H9 (cell line): ENCODE measurements at regions not wholly inside any gene's neighbourhood (a gene's known extent, or its start where the extent isn't known, plus 50 kb on each side); places are given as distances from the start of the nearest gene placed in this dataset.

Source experiments
- DNase-seq: peaks from one replicate; pipeline ENCODE4 v3.0.0-alpha.2; 2017
- H2AFZ ChIP-seq: one replicate; pipeline ENCODE4 v1.6.1; 2013; ENCODE audit warnings: mild to moderate bottlenecking, low read length, control low read depth, moderate library complexity
- H2AK5ac ChIP-seq: 2 replicates; pipeline ENCODE4 v1.6.1; 2013; ENCODE audit warnings: low read length, control low read depth, mixed read lengths; ENCODE audit not compliant: insufficient read length
- H2BK120ac ChIP-seq: one replicate; pipeline ENCODE4 v1.6.1; 2013; ENCODE audit warnings: low read depth, mild to moderate bottlenecking, low read length, control low read depth, inconsistent platforms; ENCODE audit not compliant: poor library complexity, severe bottlenecking
- H2BK12ac ChIP-seq: 2 replicates; pipeline ENCODE4 v1.6.1; 2013; ENCODE audit warnings: low read length, control low read depth, mixed read lengths, low read depth; ENCODE audit not compliant: insufficient read length
- H2BK15ac ChIP-seq: 2 replicates; pipeline ENCODE4 v1.6.1; 2013; ENCODE audit warnings: low read depth, low read length, control low read depth
- H2BK20ac ChIP-seq: one replicate; pipeline ENCODE4 v1.6.1; 2013; ENCODE audit warnings: low read depth, mild to moderate bottlenecking, low read length, control low read depth, inconsistent platforms; ENCODE audit not compliant: poor library complexity, severe bottlenecking
- H2BK5ac ChIP-seq: 2 replicates; pipeline ENCODE4 v1.6.1; 2013; ENCODE audit warnings: low read length, control low read depth, mixed read lengths; ENCODE audit not compliant: insufficient read length
- H3K14ac ChIP-seq: 2 replicates; pipeline ENCODE4 v1.6.1; 2013; ENCODE audit warnings: low read length, control low read depth; ENCODE audit not compliant: insufficient read depth
- H3K18ac ChIP-seq: 2 replicates; pipeline ENCODE4 v1.6.1; 2013; ENCODE audit warnings: low read depth, mild to moderate bottlenecking, mixed read lengths, low read length, control low read depth; ENCODE audit not compliant: insufficient read length
- H3K23ac ChIP-seq: 2 replicates; pipeline ENCODE4 v1.6.1; 2013; ENCODE audit warnings: low read length, control low read depth, mixed read lengths, low read depth; ENCODE audit not compliant: insufficient read length
- H3K23me2 ChIP-seq: 2 replicates; pipeline ENCODE4 v1.6.1; 2013; ENCODE audit warnings: low read depth, mild to moderate bottlenecking, mixed read lengths, low read length, control low read depth; ENCODE audit not compliant: insufficient read length, poor library complexity, severe bottlenecking
- H3K27ac ChIP-seq: 2 replicates; pipeline ENCODE4 v1.5.1; 2013; ENCODE audit warnings: low read length, control low read depth, mixed read lengths, low read depth; ENCODE audit not compliant: insufficient read length
- H3K27me3 ChIP-seq: 2 replicates; pipeline ENCODE4 v1.6.1; 2013; ENCODE audit warnings: low read length, control low read depth, inconsistent platforms; ENCODE audit not compliant: insufficient read depth
- H3K4ac ChIP-seq: 2 replicates; pipeline ENCODE4 v1.6.1; 2013; ENCODE audit warnings: low read depth, mild to moderate bottlenecking, control low read depth, inconsistent platforms, low read length, moderate library complexity
- H3K4me1 ChIP-seq: 2 replicates; pipeline ENCODE4 v1.6.1; 2013; ENCODE audit warnings: low read length, control low read depth, inconsistent platforms; ENCODE audit not compliant: insufficient read depth
- H3K4me2 ChIP-seq: 2 replicates; pipeline ENCODE4 v1.6.1; 2013; ENCODE audit warnings: low read length, control low read depth, mixed read lengths; ENCODE audit not compliant: insufficient read length, insufficient read depth
- H3K56ac ChIP-seq: 2 replicates; pipeline ENCODE4 v1.6.1; 2013; ENCODE audit warnings: low read depth, mild to moderate bottlenecking, mixed read lengths, low read length, control low read depth; ENCODE audit not compliant: insufficient read length
- H3K79me1 ChIP-seq: 2 replicates; pipeline ENCODE4 v1.6.1; 2013; ENCODE audit warnings: low read depth, mild to moderate bottlenecking, moderate library complexity, low read length, control low read depth, inconsistent platforms; ENCODE audit not compliant: insufficient read depth, poor library complexity, severe bottlenecking
- H3K79me2 ChIP-seq: 2 replicates; pipeline ENCODE4 v1.6.1; 2013; ENCODE audit warnings: low read length, control low read depth, inconsistent platforms; ENCODE audit not compliant: insufficient read depth
- H3K9ac ChIP-seq: 2 replicates; pipeline ENCODE4 v1.6.1; 2013; ENCODE audit warnings: low read length, control low read depth, mixed read lengths; ENCODE audit not compliant: insufficient read length; ENCODE audit errors: extremely low read depth
- H3K9me3 ChIP-seq: one replicate; pipeline ENCODE4 v1.6.1; 2013; ENCODE audit warnings: low read depth, low read length, inconsistent platforms; ENCODE audit not compliant: control insufficient read depth
- H3T11ph ChIP-seq: one replicate; pipeline ENCODE4 v1.6.1; 2013; ENCODE audit warnings: mild to moderate bottlenecking, low read length, control low read depth, inconsistent platforms
- H4K20me1 ChIP-seq: one replicate; pipeline ENCODE4 v1.6.1; 2013; ENCODE audit not compliant: control insufficient read depth, insufficient read length, insufficient read depth
- H4K5ac ChIP-seq: 2 replicates; pipeline ENCODE4 v1.6.1; 2013; ENCODE audit warnings: low read depth, mild to moderate bottlenecking, mixed read lengths, low read length, control low read depth; ENCODE audit not compliant: insufficient read length
- H4K8ac ChIP-seq: replicated peaks from 2 replicates; pipeline ENCODE4 v1.6.1; 2013; ENCODE audit warnings: low read length, control low read depth, mixed read lengths, low read depth; ENCODE audit not compliant: insufficient read length
- H4K91ac ChIP-seq: 2 replicates; pipeline ENCODE4 v1.6.1; 2013; ENCODE audit warnings: low read depth, mild to moderate bottlenecking, moderate library complexity, mixed read lengths, low read length, control low read depth; ENCODE audit not compliant: insufficient read length
- H3K27ac Mint-ChIP-seq, 3 experiments: 2 replicates in 2 of 3; 3 replicates in 1 of 3; pipeline ENCODE4 v1.8.0; 2020 to 2021; ENCODE audit warnings: mixed read lengths in 3 of 3, mild to moderate bottlenecking in 1 of 3, moderate library complexity in 1 of 3
- H3K27me3 Mint-ChIP-seq: 2 replicates; pipeline ENCODE4 v1.8.0; 2021; ENCODE audit warnings: low read depth, mild to moderate bottlenecking, moderate library complexity, mixed read lengths
- H3K36me3 Mint-ChIP-seq, 3 experiments: 2 replicates in 2 of 3; 3 replicates in 1 of 3; pipeline ENCODE4 v1.8.0; 2020 to 2021; ENCODE audit warnings: low read depth in 3 of 3, mixed read lengths in 3 of 3; ENCODE audit not compliant: insufficient read depth in 1 of 3
- H3K4me1 Mint-ChIP-seq, 2 experiments: 2 replicates each; pipeline ENCODE4 v1.8.0; 2020; ENCODE audit warnings: mixed read lengths in 2 of 2
- H3K4me3 Mint-ChIP-seq, 2 experiments: 2 replicates in 1 of 2; 3 replicates in 1 of 2; pipeline ENCODE4 v1.8.0; 2020 to 2021; ENCODE audit warnings: mild to moderate bottlenecking in 2 of 2, mixed read lengths in 2 of 2, moderate library complexity in 1 of 2
- H3K9me3 Mint-ChIP-seq, 2 experiments: 2 replicates in 1 of 2; 3 replicates in 1 of 2; pipeline ENCODE4 v1.8.0; 2020; ENCODE audit warnings: mild to moderate bottlenecking in 2 of 2, mixed read lengths in 2 of 2, moderate library complexity in 1 of 2
- CTCF ChIP-seq: fragments of 200-600 bp; sonication (generic); conservative IDR thresholded peaks from 3 replicates; pipeline ENCODE4 v1.8.0; 2021; ENCODE audit warnings: antibody characterized with exemption, mild to moderate bottlenecking
- WGBS: extraction: QIAGEN DNeasy Blood & Tissue Kit; methylation state at CpG from one replicate; pipeline ENCODE4 v1.1.7; 2013; ENCODE audit warnings: missing lambda C conversion rate, low lambda C conversion rate, mixed read lengths; ENCODE audit not compliant: insufficient read length; ENCODE audit errors: extremely low coverage; 5-methylcytosine and 5-hydroxymethylcytosine counted together

- no peak overlapping the region for H3K27ac ChIP-seq
- H4K20me1 ChIP-seq: no peaks in the 10 kb centered on the region
- no peaks in the 10 kb centered on the region for H3K9me3 ChIP-seq
- TF ChIP-seq CTCF: no peak
- no peak overlapping the region for H3K27ac Mint-ChIP-seq
- peaks cover 2% of the 10 kb centered on the region; the same call in 1 of the 2 replicates for H3K4me1 ChIP-seq
- H2BK12ac ChIP-seq: no peak overlapping the region
- no peak overlapping the region for H4K91ac ChIP-seq
- WGBS: no CpG with 5 or more reads among the region's 1 CpG
- H3K18ac ChIP-seq: no peak overlapping the region
- no peaks in the 10 kb centered on the region for H3K79me1 ChIP-seq
- H3K14ac ChIP-seq: no peak overlapping the region
- no peak overlapping the region for H2BK5ac ChIP-seq
- no peak overlapping the region for H2BK120ac ChIP-seq
- no peak overlapping the region for H3K4me2 ChIP-seq
- H3K56ac ChIP-seq: no peak overlapping the region
- no peaks in the 10 kb centered on the region for H3K9me3 Mint-ChIP-seq
- no peak overlapping the region for H3T11ph ChIP-seq
- no peak overlapping the region for H4K5ac ChIP-seq
- H3K27me3 Mint-ChIP-seq: no peaks in the 10 kb centered on the region
- DNase-seq: no peak
- no peak overlapping the region for H3K4ac ChIP-seq
- no peaks in the 10 kb centered on the region for H3K27me3 ChIP-seq
- H3K23ac ChIP-seq: no peak overlapping the region
- no peak overlapping the region for H2BK15ac ChIP-seq
- H3K79me2 ChIP-seq: no peaks in the 10 kb centered on the region
- no peaks in the 10 kb centered on the region for H3K36me3 Mint-ChIP-seq
- H3K4me1 Mint-ChIP-seq: no peaks in the 10 kb centered on the region; a peak in 1 of 4 replicates
- no peak overlapping the region for H4K8ac ChIP-seq
- no peak overlapping the region for H2AK5ac ChIP-seq
- no peak overlapping the region for H3K9ac ChIP-seq
- H3K23me2 ChIP-seq: no peaks in the 10 kb centered on the region
- H3K4me3 Mint-ChIP-seq: no peak overlapping the region
- no peak overlapping the region for H2BK20ac ChIP-seq
- no peak overlapping the region for H2AFZ ChIP-seq
These were observed 58.3 kb upstream of the PLA2G4A start for GRCh38 chr1:186770421-186770820.
